ENCODE measurements at regions not wholly inside any gene's neighbourhood (a gene's known extent, or its start where the extent isn't known, plus 50 kb on each side); places are given as distances from the start of the nearest gene placed in this dataset.

DNA sequence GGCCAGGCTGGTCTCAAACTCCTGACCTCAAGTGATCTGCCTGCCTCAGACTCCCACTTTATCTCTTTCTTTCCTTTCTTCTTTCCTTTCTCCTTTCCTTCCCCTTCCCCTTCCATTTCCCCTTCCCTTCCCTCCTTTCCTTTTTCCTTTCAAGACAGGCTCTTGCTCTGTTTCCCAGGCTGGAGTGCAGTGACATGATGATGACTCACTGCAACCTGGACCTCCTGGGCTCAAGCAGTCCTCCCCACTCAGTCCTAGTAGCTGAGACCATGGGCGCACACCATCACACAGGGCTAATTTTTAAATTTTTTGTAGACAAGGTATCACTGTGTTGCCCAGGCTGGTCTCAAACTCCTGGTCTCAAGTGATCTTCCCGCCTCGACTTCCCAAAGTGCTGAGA lies 377.6 kb upstream of the ZFP64 start:
- TF ChIP-seq CREB1 (IDR thresholded peaks at IDR 0.05; ENCODE audit: low read depth), result no peak
- no peak for TF ChIP-seq FOXM1 (IDR thresholded peaks at IDR 0.05; ENCODE audit: borderline replicate concordance, low read depth)
- no peak for TF ChIP-seq TAF1 (IDR thresholded peaks at IDR 0.05; ENCODE audit: low read depth)
- no peak for TF ChIP-seq EP300 (IDR thresholded peaks at IDR 0.05; ENCODE audit: borderline replicate concordance)
- TF ChIP-seq, protein P1, sequence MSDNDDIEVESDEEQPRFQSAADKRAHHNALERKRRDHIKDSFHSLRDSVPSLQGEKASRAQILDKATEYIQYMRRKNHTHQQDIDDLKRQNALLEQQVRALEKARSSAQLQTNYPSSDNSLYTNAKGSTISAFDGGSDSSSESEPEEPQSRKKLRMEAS (IDR thresholded peaks at IDR 0.05), result no peak
- no peak for TF ChIP-seq ZBTB7A (IDR thresholded peaks at IDR 0.05; ENCODE audit: low read depth)
- no peak for TF ChIP-seq TEAD4 (IDR thresholded peaks at IDR 0.05)
- no peak for TF ChIP-seq EGR1 (IDR thresholded peaks at IDR 0.05)
- no peak for TF ChIP-seq NFIC (IDR thresholded peaks at IDR 0.05)
- TF ChIP-seq TCF12 (IDR thresholded peaks at IDR 0.05; ENCODE audit: low read depth), result no peak
- TF ChIP-seq CEBPB (IDR thresholded peaks at IDR 0.05), result no peak
- TF ChIP-seq, protein P2, sequence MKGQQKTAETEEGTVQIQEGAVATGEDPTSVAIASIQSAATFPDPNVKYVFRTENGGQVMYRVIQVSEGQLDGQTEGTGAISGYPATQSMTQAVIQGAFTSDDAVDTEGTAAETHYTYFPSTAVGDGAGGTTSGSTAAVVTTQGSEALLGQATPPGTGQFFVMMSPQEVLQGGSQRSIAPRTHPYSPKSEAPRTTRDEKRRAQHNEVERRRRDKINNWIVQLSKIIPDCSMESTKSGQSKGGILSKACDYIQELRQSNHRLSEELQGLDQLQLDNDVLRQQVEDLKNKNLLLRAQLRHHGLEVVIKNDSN (IDR thresholded peaks at IDR 0.05), result no peak
- TF ChIP-seq, protein P3, sequence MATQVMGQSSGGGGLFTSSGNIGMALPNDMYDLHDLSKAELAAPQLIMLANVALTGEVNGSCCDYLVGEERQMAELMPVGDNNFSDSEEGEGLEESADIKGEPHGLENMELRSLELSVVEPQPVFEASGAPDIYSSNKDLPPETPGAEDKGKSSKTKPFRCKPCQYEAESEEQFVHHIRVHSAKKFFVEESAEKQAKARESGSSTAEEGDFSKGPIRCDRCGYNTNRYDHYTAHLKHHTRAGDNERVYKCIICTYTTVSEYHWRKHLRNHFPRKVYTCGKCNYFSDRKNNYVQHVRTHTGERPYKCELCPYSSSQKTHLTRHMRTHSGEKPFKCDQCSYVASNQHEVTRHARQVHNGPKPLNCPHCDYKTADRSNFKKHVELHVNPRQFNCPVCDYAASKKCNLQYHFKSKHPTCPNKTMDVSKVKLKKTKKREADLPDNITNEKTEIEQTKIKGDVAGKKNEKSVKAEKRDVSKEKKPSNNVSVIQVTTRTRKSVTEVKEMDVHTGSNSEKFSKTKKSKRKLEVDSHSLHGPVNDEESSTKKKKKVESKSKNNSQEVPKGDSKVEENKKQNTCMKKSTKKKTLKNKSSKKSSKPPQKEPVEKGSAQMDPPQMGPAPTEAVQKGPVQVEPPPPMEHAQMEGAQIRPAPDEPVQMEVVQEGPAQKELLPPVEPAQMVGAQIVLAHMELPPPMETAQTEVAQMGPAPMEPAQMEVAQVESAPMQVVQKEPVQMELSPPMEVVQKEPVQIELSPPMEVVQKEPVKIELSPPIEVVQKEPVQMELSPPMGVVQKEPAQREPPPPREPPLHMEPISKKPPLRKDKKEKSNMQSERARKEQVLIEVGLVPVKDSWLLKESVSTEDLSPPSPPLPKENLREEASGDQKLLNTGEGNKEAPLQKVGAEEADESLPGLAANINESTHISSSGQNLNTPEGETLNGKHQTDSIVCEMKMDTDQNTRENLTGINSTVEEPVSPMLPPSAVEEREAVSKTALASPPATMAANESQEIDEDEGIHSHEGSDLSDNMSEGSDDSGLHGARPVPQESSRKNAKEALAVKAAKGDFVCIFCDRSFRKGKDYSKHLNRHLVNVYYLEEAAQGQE (IDR thresholded peaks at IDR 0.05; ENCODE audit: low read depth), result no peak
- no peak for TF ChIP-seq RAD21 (IDR thresholded peaks at IDR 0.05; ENCODE audit: low read depth)
- TF ChIP-seq YY1 (IDR thresholded peaks at IDR 0.05; ENCODE audit: low read depth), result no peak

DNA sequence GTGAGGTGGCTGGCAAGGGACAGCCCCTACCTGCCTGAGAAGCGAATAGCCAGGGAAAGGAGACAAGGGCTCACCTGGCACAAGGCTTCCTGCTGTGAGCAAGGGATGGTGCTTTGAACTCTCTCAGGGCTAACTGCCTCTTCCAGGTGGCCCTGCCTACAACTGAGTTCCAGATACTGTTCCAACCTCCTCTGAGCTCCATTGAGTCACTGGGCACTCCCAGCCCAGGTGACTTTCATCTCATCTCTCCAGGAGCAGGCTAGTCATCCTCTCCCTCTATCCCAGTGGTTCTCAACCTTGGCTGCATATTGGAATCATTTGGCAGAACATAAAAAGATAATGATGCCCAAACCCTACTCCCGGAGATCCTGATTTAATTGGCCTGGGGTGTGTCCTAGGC lies 374.0 kb upstream of the ZFP64 start:
- TF ChIP-seq, protein P2 (IDR thresholded peaks at IDR 0.05), result no peak
- TF ChIP-seq CEBPB (IDR thresholded peaks at IDR 0.05) (no peak), RAD21 (IDR thresholded peaks at IDR 0.05; ENCODE audit: low read depth) (no peak), EGR1 (IDR thresholded peaks at IDR 0.05) (no peak), NFIC (IDR thresholded peaks at IDR 0.05) (no peak), ZBTB7A (IDR thresholded peaks at IDR 0.05; ENCODE audit: low read depth) (no peak), TCF12 (IDR thresholded peaks at IDR 0.05; ENCODE audit: low read depth) (no peak), YY1 (IDR thresholded peaks at IDR 0.05; ENCODE audit: low read depth) (no peak), TEAD4 (IDR thresholded peaks at IDR 0.05) (no peak), EP300 (IDR thresholded peaks at IDR 0.05; ENCODE audit: borderline replicate concordance) (no peak), CREB1 (IDR thresholded peaks at IDR 0.05; ENCODE audit: low read depth) (no peak), FOXM1 (IDR thresholded peaks at IDR 0.05; ENCODE audit: borderline replicate concordance, low read depth) (no peak), TAF1 (IDR thresholded peaks at IDR 0.05; ENCODE audit: low read depth) (no peak)
- TF ChIP-seq, protein P3 (IDR thresholded peaks at IDR 0.05; ENCODE audit: low read depth), result no peak
- TF ChIP-seq, protein P1 (IDR thresholded peaks at IDR 0.05), result no peak

DNA sequence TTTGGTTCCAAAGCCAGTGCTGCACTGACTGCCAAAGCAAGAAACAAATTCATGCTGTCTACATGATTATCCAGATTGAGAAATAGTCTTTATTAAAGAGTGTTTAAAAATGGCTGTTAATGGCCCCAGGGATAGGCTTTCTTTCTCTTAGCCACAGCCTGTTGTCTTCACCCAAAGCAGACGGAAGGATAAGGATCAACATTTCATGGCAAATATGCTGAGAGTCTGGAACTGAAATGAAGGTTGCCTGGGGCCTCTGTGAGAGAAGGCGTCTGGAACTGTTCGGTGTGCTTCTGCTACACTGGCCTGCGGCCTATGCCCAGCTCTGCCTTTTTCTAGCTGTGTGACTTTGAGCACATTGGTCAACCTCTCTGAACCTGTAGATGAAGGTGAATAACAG lies 373.0 kb upstream of the ZFP64 start:
- TF ChIP-seq, protein P3 (IDR thresholded peaks at IDR 0.05; ENCODE audit: low read depth), result no peak
- TF ChIP-seq, protein P1 (IDR thresholded peaks at IDR 0.05), result no peak
- TF ChIP-seq FOXM1 (IDR thresholded peaks at IDR 0.05; ENCODE audit: borderline replicate concordance, low read depth) (no peak), EP300 (IDR thresholded peaks at IDR 0.05; ENCODE audit: borderline replicate concordance) (no peak), TCF12 (IDR thresholded peaks at IDR 0.05; ENCODE audit: low read depth) (no peak), TEAD4 (IDR thresholded peaks at IDR 0.05) (no peak), ZBTB7A (IDR thresholded peaks at IDR 0.05; ENCODE audit: low read depth) (no peak), RAD21 (IDR thresholded peaks at IDR 0.05; ENCODE audit: low read depth) (no peak), TAF1 (IDR thresholded peaks at IDR 0.05; ENCODE audit: low read depth) (no peak), CREB1 (IDR thresholded peaks at IDR 0.05; ENCODE audit: low read depth) (no peak), CEBPB (IDR thresholded peaks at IDR 0.05) (no peak)
- TF ChIP-seq, protein P2 (IDR thresholded peaks at IDR 0.05), result no peak
